Activated CD8-positive, alpha-beta T cell treated with anti-CD3 and anti-CD28 coated beads for 36 hours (primary cell): ENCODE measurements at regions not wholly inside any gene's neighbourhood (a gene's known extent, or its start where the extent isn't known, plus 50 kb on each side); places are given as distances from the start of the nearest gene placed in this dataset.
"Not testable (repeated sequence)": the region's sequence is repeated elsewhere in the genome, so short reads cannot be mapped to it uniquely, and the experiment has no call there.

Experiments used
- ATAC-seq: fragments of 200-7000 bp; cut with Tn5 transposase; one replicate; pipeline ENCODE4 v1.10.0; 2021; ENCODE audit warnings: mild to moderate bottlenecking, moderate library complexity
- CTCF ChIA-PET: fragments of 350-600 bp; sonication (Branson Sonifier 250); formaldehyde crosslinking; loops from one replicate; lab custom pipeline; 2021; ENCODE audit warnings: antibody characterized with exemption; lab: Charles Lee
- POLR2A ChIA-PET: fragments of 350-600 bp; sonication (Branson Sonifier 250); formaldehyde crosslinking; loops from one replicate; lab custom pipeline; 2021; ENCODE audit warnings: antibody characterized with exemption; lab: Charles Lee
- DNase-seq: peaks from one replicate; pipeline ENCODE4 v3.0.0-alpha.2; 2020
- H3K27ac Mint-ChIP-seq: one replicate; pipeline ENCODE4 v1.8.0; 2021; ENCODE audit warnings: mild to moderate bottlenecking, mixed read lengths
- H3K27me3 Mint-ChIP-seq: one replicate; pipeline ENCODE4 v1.8.0; 2021; ENCODE audit warnings: mixed read lengths
- H3K36me3 Mint-ChIP-seq: one replicate; pipeline ENCODE4 v1.8.0; 2021; ENCODE audit warnings: low read depth, mixed read lengths
- H3K4me1 Mint-ChIP-seq: one replicate; pipeline ENCODE4 v1.8.0; 2021; ENCODE audit warnings: low read depth, mixed read lengths
- H3K4me3 Mint-ChIP-seq: one replicate; pipeline ENCODE4 v1.8.0; 2021; ENCODE audit warnings: mild to moderate bottlenecking, moderate library complexity, mixed read lengths
- H3K9me3 Mint-ChIP-seq: one replicate; pipeline ENCODE4 v1.8.0; 2021; ENCODE audit warnings: mixed read lengths
- intact Hi-C: fragments of 100-400 bp; cut with micrococcal nuclease; formaldehyde crosslinking; loops from one replicate; pipeline ENCODE4 v1.10.0; 2022

DNA sequence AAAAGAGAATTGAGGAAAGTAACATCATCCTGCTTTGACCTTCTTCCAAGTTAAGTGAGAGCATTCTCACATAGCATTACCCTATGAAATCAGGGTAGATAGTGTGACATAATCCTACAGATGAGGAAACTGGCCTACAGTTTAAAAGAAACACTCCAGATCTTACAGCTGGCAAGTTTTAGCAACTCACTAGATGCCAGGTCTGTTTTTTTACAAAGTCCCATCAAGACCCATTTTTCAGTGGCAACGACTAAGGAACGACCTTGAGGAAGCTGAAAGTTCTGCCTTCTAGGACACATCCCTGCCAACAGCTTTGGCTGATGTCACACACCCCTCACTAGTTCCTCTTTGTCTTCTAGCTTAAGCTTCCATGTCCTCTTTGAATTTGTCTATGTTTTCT, 92.7 kb downstream of the ATP6V0E2 start:
- POLR2A ChIA-PET, DNase-seq, ATAC-seq, intact Hi-C loops, H3K27me3 Mint-ChIP-seq, H3K27ac Mint-ChIP-seq, H3K4me3 Mint-ChIP-seq, CTCF ChIA-PET: not testable (repeated sequence)
- H3K36me3 Mint-ChIP-seq, result peaks cover 19% of the 10 kb centered on the region
- peaks cover 16% of the 10 kb centered on the region for H3K4me1 Mint-ChIP-seq
- peaks cover 11% of the 10 kb centered on the region for H3K9me3 Mint-ChIP-seq

DNA sequence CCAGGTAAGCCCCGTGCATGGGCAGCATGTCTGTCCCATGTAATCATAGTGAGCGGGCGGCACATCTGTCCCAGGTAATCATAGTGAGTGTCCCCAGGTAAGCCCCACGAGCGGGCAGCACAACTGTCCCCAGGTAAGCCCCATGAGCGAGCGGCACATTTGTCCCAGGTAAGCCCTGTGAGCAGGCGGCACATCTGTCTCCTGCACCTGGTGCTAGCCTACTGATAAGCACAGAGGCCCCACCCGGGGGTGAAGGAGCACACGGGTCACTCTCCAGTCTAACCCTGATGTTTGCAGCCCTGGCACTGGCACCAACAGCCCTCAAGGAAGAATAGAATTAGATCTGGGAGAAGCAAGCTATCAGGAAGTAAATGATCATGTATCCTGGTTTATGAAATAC, 99.2 kb downstream of the ATP6V0E2 start:
- H3K4me3 Mint-ChIP-seq, POLR2A ChIA-PET, DNase-seq, intact Hi-C loops, H3K27ac Mint-ChIP-seq, ATAC-seq, H3K27me3 Mint-ChIP-seq, H3K9me3 Mint-ChIP-seq, H3K4me1 Mint-ChIP-seq, H3K36me3 Mint-ChIP-seq, CTCF ChIA-PET: not testable (repeated sequence)

DNA sequence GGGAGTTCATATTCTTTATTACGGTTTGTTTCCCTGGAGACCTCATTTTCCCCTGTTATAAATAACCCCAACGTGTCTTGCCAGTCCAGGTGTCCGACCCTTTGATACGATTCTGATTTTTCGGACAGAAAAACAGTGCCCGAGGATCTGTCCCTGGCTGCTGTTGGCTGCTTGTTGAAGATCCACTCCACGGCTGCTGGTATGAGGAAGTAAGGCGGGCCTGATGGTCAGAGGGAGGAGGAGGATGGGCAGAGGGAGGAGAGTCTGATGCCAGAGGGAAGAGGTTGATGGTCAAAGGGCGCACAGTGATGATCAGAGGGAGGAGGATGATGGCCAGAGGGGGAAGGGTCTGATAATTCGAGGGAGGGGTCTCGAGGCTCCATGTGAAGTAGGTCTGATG, 99.9 kb downstream of the ATP6V0E2 start:
- H3K4me1 Mint-ChIP-seq, H3K36me3 Mint-ChIP-seq, H3K27ac Mint-ChIP-seq, DNase-seq, H3K4me3 Mint-ChIP-seq, POLR2A ChIA-PET, intact Hi-C loops, ATAC-seq, H3K27me3 Mint-ChIP-seq, CTCF ChIA-PET, H3K9me3 Mint-ChIP-seq: not testable (repeated sequence)

DNA sequence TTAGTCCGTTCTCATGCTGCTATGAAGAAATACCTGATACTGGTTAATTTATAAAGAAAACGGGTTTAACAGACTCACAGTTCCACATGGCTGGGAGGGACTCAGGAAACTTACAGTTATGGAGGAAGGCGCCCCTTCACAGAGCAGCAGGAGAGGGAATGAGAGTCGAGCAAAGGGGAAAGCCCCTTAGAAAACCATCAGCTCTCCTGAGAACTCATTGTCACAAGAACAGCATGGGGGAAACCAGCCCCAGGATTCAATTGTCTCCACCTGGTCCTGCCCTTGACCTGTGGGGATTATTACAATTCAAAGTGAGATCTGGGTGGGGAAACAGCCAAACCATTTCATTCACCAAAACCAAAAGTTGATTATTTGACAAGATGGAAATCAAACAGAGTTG, 101.8 kb downstream of the ATP6V0E2 start:
- peak overlapping the region; percentile 3 for H3K4me3 Mint-ChIP-seq
- H3K27ac Mint-ChIP-seq, H3K27me3 Mint-ChIP-seq, CTCF ChIA-PET, POLR2A ChIA-PET, H3K36me3 Mint-ChIP-seq, ATAC-seq, DNase-seq, H3K4me1 Mint-ChIP-seq, intact Hi-C loops, H3K9me3 Mint-ChIP-seq: not testable (repeated sequence)

DNA sequence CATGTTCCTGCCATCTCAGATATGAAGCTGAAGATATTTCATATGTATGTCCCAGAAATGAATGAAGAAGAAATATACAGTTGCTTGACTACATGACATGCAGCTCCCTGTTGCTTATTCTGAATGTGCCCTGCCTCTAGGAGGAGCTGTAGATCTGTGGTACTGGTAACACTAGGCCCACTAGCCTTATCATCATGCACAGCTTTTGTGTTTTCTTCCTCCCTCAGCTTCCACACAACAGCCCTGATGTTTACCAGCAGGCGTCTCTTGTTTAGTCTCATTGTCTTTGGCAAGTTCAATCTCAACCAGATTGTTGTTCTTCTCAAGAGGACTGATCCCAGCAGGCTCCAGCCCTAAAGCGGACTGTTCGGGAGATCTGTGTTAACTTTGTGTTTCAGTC, 104.8 kb downstream of the ATP6V0E2 start:
- H3K4me1 Mint-ChIP-seq, CTCF ChIA-PET, H3K4me3 Mint-ChIP-seq, H3K9me3 Mint-ChIP-seq, H3K27me3 Mint-ChIP-seq, DNase-seq, H3K27ac Mint-ChIP-seq, POLR2A ChIA-PET, intact Hi-C loops, H3K36me3 Mint-ChIP-seq, ATAC-seq: not testable (repeated sequence)

DNA sequence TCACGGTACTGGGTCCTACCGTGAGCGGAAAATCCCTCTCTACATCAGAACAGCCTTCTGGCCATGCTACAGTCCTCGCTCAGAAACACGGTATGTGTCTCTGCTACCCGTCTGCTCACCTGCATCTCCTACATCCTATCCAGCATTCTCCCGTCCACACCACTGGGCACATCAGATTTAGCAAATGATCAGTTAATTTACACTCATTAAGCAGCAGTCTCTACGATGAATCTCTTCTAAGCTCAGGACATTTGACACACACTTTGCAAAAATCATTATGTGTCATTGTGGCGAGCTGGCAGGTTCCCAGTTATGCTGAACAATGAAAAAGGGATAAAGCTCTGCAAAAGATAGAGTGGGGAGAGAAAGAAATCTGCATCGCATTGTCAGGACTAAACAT, 105.2 kb downstream of the ATP6V0E2 start:
- H3K4me1 Mint-ChIP-seq, intact Hi-C loops, H3K27me3 Mint-ChIP-seq, ATAC-seq, H3K36me3 Mint-ChIP-seq, DNase-seq, H3K9me3 Mint-ChIP-seq, CTCF ChIA-PET, H3K27ac Mint-ChIP-seq, POLR2A ChIA-PET, H3K4me3 Mint-ChIP-seq: not testable (repeated sequence)

DNA sequence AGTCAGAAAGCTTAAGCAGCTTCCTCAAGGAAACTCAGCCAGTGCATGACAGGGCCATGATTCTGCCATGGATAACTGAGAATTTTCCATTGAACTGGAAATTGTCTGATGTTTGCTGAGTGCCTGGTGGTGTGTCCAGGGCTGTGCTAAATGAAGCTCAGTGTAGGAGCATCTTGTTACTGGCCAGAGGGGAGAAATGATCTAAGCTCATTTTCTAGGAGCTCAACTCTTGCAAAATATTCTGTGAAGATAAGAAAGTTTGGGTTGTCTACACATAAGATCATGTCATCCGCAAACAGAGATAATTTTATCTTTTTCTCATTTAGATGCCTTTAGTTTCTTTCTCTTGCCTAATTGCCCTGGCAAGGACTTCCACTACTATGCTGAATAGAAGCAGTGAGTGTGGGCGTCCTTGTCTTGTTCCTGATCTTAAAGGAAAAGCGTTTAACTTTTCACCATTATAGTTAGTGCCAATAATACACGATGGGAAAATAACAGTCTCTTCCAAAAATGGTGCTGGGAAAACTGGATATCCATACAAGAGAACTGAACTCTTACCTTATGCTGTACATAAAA, 108.9 kb downstream of the ATP6V0E2 start:
- H3K27ac Mint-ChIP-seq, H3K36me3 Mint-ChIP-seq, CTCF ChIA-PET, H3K4me1 Mint-ChIP-seq, H3K4me3 Mint-ChIP-seq, H3K9me3 Mint-ChIP-seq, ATAC-seq, intact Hi-C loops, H3K27me3 Mint-ChIP-seq, POLR2A ChIA-PET, DNase-seq: not testable (repeated sequence)

DNA sequence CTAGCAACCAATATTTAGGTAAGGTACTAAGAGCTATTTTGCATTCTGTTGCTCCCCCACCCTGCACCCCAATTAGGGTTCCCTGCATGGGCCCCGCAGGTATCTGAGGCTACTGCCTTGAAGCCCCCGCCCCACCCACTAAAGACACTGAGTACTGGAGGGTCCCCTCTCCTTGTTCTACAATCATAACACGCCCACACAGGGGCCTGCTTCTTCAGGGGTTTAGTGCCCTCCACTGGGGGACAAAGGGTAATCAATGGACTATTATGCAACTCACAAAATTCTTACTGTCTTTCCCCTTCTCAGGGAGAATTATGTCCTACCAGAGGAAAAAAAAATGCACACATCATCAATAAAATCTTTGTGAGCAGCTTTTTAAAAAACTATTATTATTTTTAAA, 113.1 kb downstream of the ATP6V0E2 start:
- POLR2A ChIA-PET, H3K27ac Mint-ChIP-seq, DNase-seq, H3K9me3 Mint-ChIP-seq, ATAC-seq, H3K4me3 Mint-ChIP-seq, intact Hi-C loops, H3K36me3 Mint-ChIP-seq, H3K27me3 Mint-ChIP-seq, CTCF ChIA-PET, H3K4me1 Mint-ChIP-seq: not testable (repeated sequence)

DNA sequence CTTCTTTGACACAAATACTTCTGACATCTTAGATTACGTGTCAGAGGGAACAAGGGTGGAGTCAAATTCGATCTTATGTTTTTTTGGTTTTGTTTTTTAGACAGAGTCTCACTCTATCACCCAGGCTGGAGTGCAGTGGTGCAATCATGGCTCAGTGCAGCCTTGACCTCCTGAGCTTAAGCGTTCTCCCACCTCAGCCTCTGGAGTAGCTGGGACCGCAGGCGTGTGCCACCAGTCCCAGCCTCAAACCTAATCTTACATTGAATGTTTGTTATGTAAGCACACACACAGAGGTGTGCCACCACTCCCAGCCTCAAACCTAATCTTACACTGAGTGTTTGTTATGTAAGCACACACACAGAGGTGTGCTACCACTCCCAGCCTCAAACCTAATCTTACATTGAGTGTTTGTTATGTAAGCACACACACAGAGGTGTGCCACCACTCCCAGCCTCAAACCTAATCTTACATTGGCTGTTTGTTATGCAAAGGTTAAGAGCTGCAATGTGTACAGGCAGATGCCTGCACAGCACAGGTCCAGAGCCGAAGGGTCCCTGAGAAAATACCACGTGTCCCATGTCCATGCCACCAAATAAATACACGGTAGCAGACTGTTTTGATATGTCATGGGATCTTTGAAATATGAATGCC, 118.0 kb downstream of the ATP6V0E2 start:
- H3K4me1 Mint-ChIP-seq, H3K36me3 Mint-ChIP-seq, POLR2A ChIA-PET, DNase-seq, intact Hi-C loops, ATAC-seq, H3K27ac Mint-ChIP-seq, H3K4me3 Mint-ChIP-seq, H3K9me3 Mint-ChIP-seq, H3K27me3 Mint-ChIP-seq, CTCF ChIA-PET: not testable (repeated sequence)

DNA sequence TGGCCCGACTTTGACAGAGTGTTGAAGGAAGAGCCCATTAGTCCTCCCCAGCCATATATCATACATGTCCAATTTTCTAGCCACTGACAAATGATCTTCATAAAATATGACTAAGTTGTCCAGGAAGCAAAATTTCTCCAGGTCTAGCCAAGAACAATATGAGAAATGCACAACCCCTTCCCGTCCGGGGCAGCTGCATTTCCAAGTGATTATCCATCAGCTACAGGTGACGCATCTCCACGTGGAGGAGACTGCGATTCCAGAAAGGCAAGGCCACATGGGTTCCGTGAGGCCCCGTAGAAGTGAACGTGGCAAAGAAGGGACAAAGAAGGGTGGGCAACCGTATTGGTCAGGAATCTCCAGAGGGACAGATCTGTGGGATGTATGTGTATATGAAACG, 118.6 kb downstream of the ATP6V0E2 start:
- DNase-seq, ATAC-seq, CTCF ChIA-PET, H3K4me3 Mint-ChIP-seq, POLR2A ChIA-PET, intact Hi-C loops, H3K27me3 Mint-ChIP-seq, H3K9me3 Mint-ChIP-seq, H3K27ac Mint-ChIP-seq, H3K4me1 Mint-ChIP-seq, H3K36me3 Mint-ChIP-seq: not testable (repeated sequence)

DNA sequence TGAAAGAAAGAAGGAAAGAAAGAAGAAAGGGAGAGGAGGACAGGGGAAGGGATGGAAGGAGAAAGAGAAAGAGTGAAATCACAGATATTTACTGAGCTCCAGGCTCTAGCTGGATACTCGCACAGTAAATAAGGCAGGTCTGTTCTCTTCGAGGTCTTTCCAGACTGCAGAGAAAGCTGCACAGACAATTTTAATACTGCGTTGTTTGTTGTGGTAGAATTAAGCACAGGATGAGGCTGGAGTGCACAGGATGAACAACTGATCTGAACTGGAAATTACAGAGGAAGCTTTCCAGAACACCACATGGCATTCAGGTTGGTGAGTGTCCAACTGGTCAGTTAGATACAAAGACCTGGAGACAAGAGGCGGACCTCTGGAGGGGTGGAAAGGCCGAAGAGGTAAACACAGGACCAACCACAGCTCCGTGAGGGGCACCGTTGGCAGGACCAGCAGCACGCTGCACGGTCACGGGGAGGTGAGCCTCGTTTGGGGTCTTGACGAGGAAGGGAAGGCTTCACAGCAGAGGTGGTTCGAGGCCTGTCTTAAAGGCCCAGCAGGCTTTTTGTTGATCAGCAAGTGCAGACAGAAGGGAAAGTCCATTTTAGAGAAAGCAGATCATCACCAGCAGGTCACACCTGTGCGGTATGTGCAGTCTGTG, 121.7 kb downstream of the ATP6V0E2 start:
- H3K4me1 Mint-ChIP-seq, H3K36me3 Mint-ChIP-seq, DNase-seq, H3K4me3 Mint-ChIP-seq, CTCF ChIA-PET, H3K27ac Mint-ChIP-seq, H3K9me3 Mint-ChIP-seq, intact Hi-C loops, POLR2A ChIA-PET, ATAC-seq, H3K27me3 Mint-ChIP-seq: not testable (repeated sequence)
